SK-N-SH (cell line): ENCODE measurements at regions not wholly inside any gene's neighbourhood (a gene's known extent, or its start where the extent isn't known, plus 50 kb on each side); places are given as distances from the start of the nearest gene placed in this dataset.

ENCODE experiments used
- CTCF ChIA-PET: fragments of 300-600, 350-600 bp; formaldehyde crosslinking; extraction: SDS; loops from one replicate; lab custom pipeline; 2021; lab: Yijun Ruan, JAX
- POLR2A ChIA-PET: fragments of 350-600 bp; sonication (Branson Sonifier 250); formaldehyde crosslinking; extraction: SDS; loops from one replicate; lab custom pipeline; 2020; ENCODE audit warnings: antibody characterized with exemption, inconsistent platforms; lab: Yijun Ruan, JAX
- DNase-seq: peaks from one replicate; pipeline ENCODE4 v3.0.0; 2012
- H2AFZ ChIP-seq: fragments of 200-600 bp; sonication (generic); 2 replicates; pipeline ENCODE4 v1.8.1; 2016; ENCODE audit warnings: antibody characterized with exemption, mild to moderate bottlenecking, low read depth
- H3F3A ChIP-seq: fragments of 200-600 bp; sonication (generic); replicated peaks from 2 replicates; pipeline ENCODE3; 2016; ENCODE audit warnings: antibody characterized with exemption, mild to moderate bottlenecking; ENCODE audit not compliant: insufficient read depth
- H3K27ac ChIP-seq, 2 experiments: fragments of 200-500 bp in 1 of 2; fragments of 200-600 bp in 1 of 2; sonication (Bioruptor generic) in 1 of 2; sonication (generic), shearing (Covaris generic) in 1 of 2; 2 replicates each; pipeline versions ENCODE4 v1.5.1 to v1.6.1; 2014 to 2016; ENCODE audit warnings: low read depth in 2 of 2, inconsistent platforms in 1 of 2, low read length in 1 of 2, mild to moderate bottlenecking in 1 of 2, mixed read lengths in 1 of 2
- H3K27me3 ChIP-seq: fragments of 200-600 bp; sonication (generic), shearing (Covaris generic); 2 replicates; pipeline ENCODE4 v1.6.1; 2016; ENCODE audit warnings: mixed run types; ENCODE audit not compliant: insufficient read depth
- H3K36me3 ChIP-seq, 2 experiments: fragments of 200-500 bp in 1 of 2; fragments of 200-600 bp in 1 of 2; sonication (Bioruptor generic) in 1 of 2; sonication (generic) in 1 of 2; replicated peaks in 1 of 2; 2 replicates each; pipeline versions ENCODE3 to v1.5.1; 2014 to 2016; ENCODE audit warnings: low read length in 1 of 2, mild to moderate bottlenecking in 1 of 2; ENCODE audit not compliant: insufficient read depth in 2 of 2, control insufficient read depth in 1 of 2
- H3K4me1 ChIP-seq, 2 experiments: fragments of 200-500 bp in 1 of 2; fragments of 200-600 bp in 1 of 2; sonication (Bioruptor generic) in 1 of 2; sonication (generic), shearing (Covaris generic) in 1 of 2; 2 replicates each; pipeline versions ENCODE4 v1.5.1 to v1.6.1; 2014 to 2016; ENCODE audit warnings: low read depth in 1 of 2, low read length in 1 of 2, mixed run types in 1 of 2; ENCODE audit not compliant: insufficient read depth in 2 of 2, control insufficient read depth in 1 of 2
- H3K4me2 ChIP-seq: fragments of 200-600 bp; sonication (generic), shearing (Covaris generic); 2 replicates; pipeline ENCODE4 v1.6.1; 2017; ENCODE audit warnings: mixed run types
- H3K4me3 ChIP-seq, 2 experiments: fragments of 200-500 bp in 1 of 2; fragments of 200-600 bp in 1 of 2; sonication (Bioruptor generic) in 1 of 2; sonication (generic), shearing (Covaris generic) in 1 of 2; 2 replicates each; pipeline versions ENCODE4 v1.5.1 to v1.8.1; 2014 to 2016; ENCODE audit warnings: low read depth in 2 of 2, inconsistent platforms in 1 of 2, low read length in 1 of 2, mild to moderate bottlenecking in 1 of 2, mixed read lengths in 1 of 2, moderate library complexity in 1 of 2
- H3K79me2 ChIP-seq: fragments of 200-600 bp; sonication (generic); 2 replicates; pipeline ENCODE4 v1.8.1; 2017; ENCODE audit warnings: mild to moderate bottlenecking; ENCODE audit not compliant: insufficient read depth
- H3K9ac ChIP-seq: fragments of 200-600 bp; sonication (generic); 2 replicates; pipeline ENCODE4 v1.6.1; 2017; ENCODE audit warnings: mixed run types
- H3K9me2 ChIP-seq: fragments of 200-600 bp; sonication (generic); 2 replicates; pipeline ENCODE4 v1.6.1; 2017; ENCODE audit warnings: mixed run types
- H3K9me3 ChIP-seq: fragments of 200-600 bp; sonication (generic); 2 replicates; pipeline ENCODE4 v1.6.1; 2017; ENCODE audit warnings: mixed run types, mild to moderate bottlenecking, moderate library complexity
- H4K20me1 ChIP-seq: fragments of 200-600 bp; sonication (generic); 2 replicates; pipeline ENCODE4 v1.6.1; 2017; ENCODE audit warnings: mild to moderate bottlenecking, mixed run types; ENCODE audit not compliant: insufficient read depth
- ELF1 ChIP-seq: IDR thresholded peaks from 2 replicates; pipeline ENCODE4 v1.4.0; 2012
- FOSL2 ChIP-seq: IDR thresholded peaks from 2 replicates; pipeline ENCODE4 v1.4.0; 2012; ENCODE audit warnings: low read depth, mild to moderate bottlenecking, moderate library complexity, borderline replicate concordance
- JUND ChIP-seq: IDR thresholded peaks from 2 replicates; pipeline ENCODE4 v1.4.0; 2012
- NFIC ChIP-seq: IDR thresholded peaks from 2 replicates; pipeline ENCODE4 v1.4.0; 2012; ENCODE audit warnings: borderline replicate concordance
- POLR2AphosphoS5 ChIP-seq: IDR thresholded peaks from 2 replicates; pipeline ENCODE4 v1.6.1; 2012; ENCODE audit warnings: low read depth, low read length
- RAD21 ChIP-seq: IDR thresholded peaks from 2 replicates; pipeline ENCODE4 v1.6.1; 2012; ENCODE audit warnings: mild to moderate bottlenecking, low read length
- RCOR1 ChIP-seq: fragments of 150-350 bp; IDR thresholded peaks from 2 replicates; pipeline ENCODE4 v1.6.1; 2017; ENCODE audit warnings: antibody characterized with exemption, low read length
- RXRA ChIP-seq: IDR thresholded peaks from 2 replicates; pipeline ENCODE4 v1.4.0; 2012; ENCODE audit warnings: low read depth, mild to moderate bottlenecking, borderline replicate concordance
- SIN3A ChIP-seq: IDR thresholded peaks from 2 replicates; pipeline ENCODE4 v1.6.1; 2012; ENCODE audit warnings: low read depth, mild to moderate bottlenecking, low read length, moderate library complexity, borderline replicate concordance
- TEAD4 ChIP-seq: IDR thresholded peaks from 2 replicates; pipeline ENCODE4 v1.4.0; 2012; ENCODE audit warnings: mild to moderate bottlenecking, borderline replicate concordance; ENCODE audit not compliant: insufficient read depth
- WGBS: methylation state at CpG from one replicate; pipeline ENCODE4 v1.1.6; 2017; ENCODE audit warnings: low lambda C conversion rate; 5-methylcytosine and 5-hydroxymethylcytosine counted together
- TF ChIP-seq, protein P1 (sequence below): fragments of 150-350 bp; IDR thresholded peaks from 2 replicates; pipeline ENCODE4 v1.6.1; 2017; ENCODE audit warnings: antibody characterized with exemption, low read length, low read depth, borderline replicate concordance
- TF ChIP-seq, protein P2 (sequence below): IDR thresholded peaks from 2 replicates; pipeline ENCODE4 v1.6.1; 2012; ENCODE audit warnings: mild to moderate bottlenecking, low read depth, low read length, moderate library complexity
- TF ChIP-seq, protein P3 (sequence below): IDR thresholded peaks from 2 replicates; pipeline ENCODE4 v1.4.0; 2012; ENCODE audit warnings: low read depth, borderline replicate concordance

DNA sequence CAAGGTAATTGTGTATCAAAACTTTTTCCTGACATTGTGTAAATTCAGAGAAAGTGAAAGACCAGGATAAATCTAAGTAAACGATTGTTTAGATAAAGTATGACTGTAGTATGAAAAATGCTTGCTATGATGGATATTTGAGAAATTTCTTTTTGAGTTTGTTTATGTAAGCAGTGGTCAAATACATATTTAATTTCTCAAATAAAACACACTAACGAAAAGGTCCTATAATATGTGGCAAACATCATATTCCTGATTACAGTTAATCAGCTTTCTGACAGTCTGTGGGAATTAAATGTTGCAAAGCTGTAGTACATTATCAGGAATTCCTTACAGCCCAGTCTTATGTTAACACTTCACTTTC lies 636.9 kb downstream of the MMUT start:
- Histone ChIP-seq H3K79me2 (no peaks in the 10 kb centered on the region), H3K4me2 (peak overlapping the region; percentile 69), H3K9me2 (no peaks in the 10 kb centered on the region), H4K20me1 (no peaks in the 10 kb centered on the region), H3K27me3 (no peaks in the 10 kb centered on the region), H3K9ac (peak overlapping the region; percentile 74; the same call in 1 of the 2 replicates), H3K4me3 (peak overlapping the region; percentile 33 to 41; a peak in 3 of 4 replicates), H3K4me1 (peaks cover 0 to 7% of the 10 kb centered on the region in 2 experiments; a peak in 2 of 4 replicates), H3K9me3 (no peaks in the 10 kb centered on the region), H3F3A (peaks cover 39% of the 10 kb centered on the region), H3K27ac (peak overlapping the region; percentile 72 to 98; a peak in 3 of 4 replicates), H3K36me3 (no peaks in the 10 kb centered on the region), H2AFZ (peak overlapping the region; percentile 92)
- POLR2A ChIA-PET: no interaction called here
- TF ChIP-seq NFIC (no peak), TEAD4 (no peak), RCOR1 (no peak), JUND (peak; percentile 18; the same call in 1 of the 2 replicates), SIN3A (no peak)
- TF ChIP-seq, protein P1, sequence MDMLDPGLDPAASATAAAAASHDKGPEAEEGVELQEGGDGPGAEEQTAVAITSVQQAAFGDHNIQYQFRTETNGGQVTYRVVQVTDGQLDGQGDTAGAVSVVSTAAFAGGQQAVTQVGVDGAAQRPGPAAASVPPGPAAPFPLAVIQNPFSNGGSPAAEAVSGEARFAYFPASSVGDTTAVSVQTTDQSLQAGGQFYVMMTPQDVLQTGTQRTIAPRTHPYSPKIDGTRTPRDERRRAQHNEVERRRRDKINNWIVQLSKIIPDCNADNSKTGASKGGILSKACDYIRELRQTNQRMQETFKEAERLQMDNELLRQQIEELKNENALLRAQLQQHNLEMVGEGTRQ: no peak
- 5% methylated on average over 2 of the region's 2 CpGs for WGBS
- CTCF ChIA-PET: no interaction called here
- no peak for DNase-seq

DNA sequence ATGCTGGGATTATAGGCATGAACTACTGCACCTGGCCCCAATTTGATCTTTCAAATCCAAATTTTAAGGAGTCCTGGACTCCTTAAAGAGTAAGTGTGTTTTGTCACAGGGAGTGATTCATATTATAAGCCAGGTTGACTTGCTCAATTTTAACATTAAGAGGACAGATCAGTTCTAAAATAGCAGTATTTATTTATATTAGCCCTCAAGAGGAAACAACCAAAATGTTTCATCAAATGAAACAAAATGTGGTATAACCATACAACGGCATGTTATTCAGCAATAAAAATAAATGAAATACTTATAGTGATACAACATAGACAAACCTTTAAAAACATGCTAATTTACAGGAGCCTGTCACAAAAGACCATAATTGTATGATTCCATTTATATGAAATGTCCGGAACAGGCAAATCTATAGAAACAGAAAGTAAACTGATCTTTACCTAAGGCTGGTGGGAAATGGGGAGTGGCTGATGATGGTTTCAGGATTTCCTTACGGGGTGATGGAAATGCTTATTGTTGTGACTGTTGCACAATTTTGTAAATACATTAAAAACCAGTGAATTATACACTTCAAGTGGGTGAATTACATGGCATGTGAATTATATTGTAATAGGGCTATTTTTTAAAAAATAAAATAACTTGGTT lies 637.4 kb downstream of the MMUT start:
- Histone ChIP-seq H2AFZ (peak overlapping the region; percentile 92), H3K4me1 (peaks cover 0 to 7% of the 10 kb centered on the region in 2 experiments; a peak in 2 of 4 replicates), H4K20me1 (no peaks in the 10 kb centered on the region), H3K27me3 (no peaks in the 10 kb centered on the region), H3K4me3 (peak overlapping the region; percentile 33 to 41; a peak in 3 of 4 replicates), H3K9me2 (no peaks in the 10 kb centered on the region), H3K36me3 (no peaks in the 10 kb centered on the region), H3K79me2 (no peaks in the 10 kb centered on the region), H3K4me2 (peak overlapping the region; percentile 69), H3F3A (peaks cover 39% of the 10 kb centered on the region), H3K9ac (peak overlapping the region; percentile 74; the same call in 1 of the 2 replicates), H3K9me3 (no peaks in the 10 kb centered on the region), H3K27ac (peak overlapping the region; percentile 72 to 98; a peak in 3 of 4 replicates)
- ChIA-PET CTCF (no interaction called here), POLR2A (no interaction called here)
- WGBS: 9% methylated on average over 3 of the region's 3 CpGs
- no peak for DNase-seq
- TF ChIP-seq FOSL2: no peak
- TF ChIP-seq RCOR1: no peak
- TF ChIP-seq, protein P2, sequence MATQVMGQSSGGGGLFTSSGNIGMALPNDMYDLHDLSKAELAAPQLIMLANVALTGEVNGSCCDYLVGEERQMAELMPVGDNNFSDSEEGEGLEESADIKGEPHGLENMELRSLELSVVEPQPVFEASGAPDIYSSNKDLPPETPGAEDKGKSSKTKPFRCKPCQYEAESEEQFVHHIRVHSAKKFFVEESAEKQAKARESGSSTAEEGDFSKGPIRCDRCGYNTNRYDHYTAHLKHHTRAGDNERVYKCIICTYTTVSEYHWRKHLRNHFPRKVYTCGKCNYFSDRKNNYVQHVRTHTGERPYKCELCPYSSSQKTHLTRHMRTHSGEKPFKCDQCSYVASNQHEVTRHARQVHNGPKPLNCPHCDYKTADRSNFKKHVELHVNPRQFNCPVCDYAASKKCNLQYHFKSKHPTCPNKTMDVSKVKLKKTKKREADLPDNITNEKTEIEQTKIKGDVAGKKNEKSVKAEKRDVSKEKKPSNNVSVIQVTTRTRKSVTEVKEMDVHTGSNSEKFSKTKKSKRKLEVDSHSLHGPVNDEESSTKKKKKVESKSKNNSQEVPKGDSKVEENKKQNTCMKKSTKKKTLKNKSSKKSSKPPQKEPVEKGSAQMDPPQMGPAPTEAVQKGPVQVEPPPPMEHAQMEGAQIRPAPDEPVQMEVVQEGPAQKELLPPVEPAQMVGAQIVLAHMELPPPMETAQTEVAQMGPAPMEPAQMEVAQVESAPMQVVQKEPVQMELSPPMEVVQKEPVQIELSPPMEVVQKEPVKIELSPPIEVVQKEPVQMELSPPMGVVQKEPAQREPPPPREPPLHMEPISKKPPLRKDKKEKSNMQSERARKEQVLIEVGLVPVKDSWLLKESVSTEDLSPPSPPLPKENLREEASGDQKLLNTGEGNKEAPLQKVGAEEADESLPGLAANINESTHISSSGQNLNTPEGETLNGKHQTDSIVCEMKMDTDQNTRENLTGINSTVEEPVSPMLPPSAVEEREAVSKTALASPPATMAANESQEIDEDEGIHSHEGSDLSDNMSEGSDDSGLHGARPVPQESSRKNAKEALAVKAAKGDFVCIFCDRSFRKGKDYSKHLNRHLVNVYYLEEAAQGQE: no peak
- TF ChIP-seq, protein P1: no peak
- TF ChIP-seq RXRA: no peak
- no peak for TF ChIP-seq JUND
- no peak for TF ChIP-seq NFIC
- TF ChIP-seq POLR2AphosphoS5: no peak
- no peak for TF ChIP-seq ELF1
- no peak for TF ChIP-seq RAD21
- TF ChIP-seq, protein P3, sequence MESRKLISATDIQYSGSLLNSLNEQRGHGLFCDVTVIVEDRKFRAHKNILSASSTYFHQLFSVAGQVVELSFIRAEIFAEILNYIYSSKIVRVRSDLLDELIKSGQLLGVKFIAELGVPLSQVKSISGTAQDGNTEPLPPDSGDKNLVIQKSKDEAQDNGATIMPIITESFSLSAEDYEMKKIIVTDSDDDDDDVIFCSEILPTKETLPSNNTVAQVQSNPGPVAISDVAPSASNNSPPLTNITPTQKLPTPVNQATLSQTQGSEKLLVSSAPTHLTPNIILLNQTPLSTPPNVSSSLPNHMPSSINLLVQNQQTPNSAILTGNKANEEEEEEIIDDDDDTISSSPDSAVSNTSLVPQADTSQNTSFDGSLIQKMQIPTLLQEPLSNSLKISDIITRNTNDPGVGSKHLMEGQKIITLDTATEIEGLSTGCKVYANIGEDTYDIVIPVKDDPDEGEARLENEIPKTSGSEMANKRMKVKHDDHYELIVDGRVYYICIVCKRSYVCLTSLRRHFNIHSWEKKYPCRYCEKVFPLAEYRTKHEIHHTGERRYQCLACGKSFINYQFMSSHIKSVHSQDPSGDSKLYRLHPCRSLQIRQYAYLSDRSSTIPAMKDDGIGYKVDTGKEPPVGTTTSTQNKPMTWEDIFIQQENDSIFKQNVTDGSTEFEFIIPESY: no peak
- TF ChIP-seq TEAD4: no peak
